GM21360 (cell line): ENCODE measurements at regions not wholly inside any gene's neighbourhood (a gene's known extent, or its start where the extent isn't known, plus 50 kb on each side); places are given as distances from the start of the nearest gene placed in this dataset.
"Not testable (repeated sequence)": the region's sequence is repeated elsewhere in the genome, so short reads cannot be mapped to it uniquely, and the experiment has no call there.

ENCODE experiments used
- ATAC-seq: cut with Tn5 transposase; IDR thresholded peaks from one replicate; pipeline ENCODE4 v1.9.1; 2021; ENCODE audit warnings: mild to moderate bottlenecking, moderate library complexity; ENCODE audit not compliant: unreplicated experiment

- ATAC-seq: no peak
Measured at GRCh38 chr2:42979416-42979869, 187.1 kb upstream of the HAAO start.

DNA sequence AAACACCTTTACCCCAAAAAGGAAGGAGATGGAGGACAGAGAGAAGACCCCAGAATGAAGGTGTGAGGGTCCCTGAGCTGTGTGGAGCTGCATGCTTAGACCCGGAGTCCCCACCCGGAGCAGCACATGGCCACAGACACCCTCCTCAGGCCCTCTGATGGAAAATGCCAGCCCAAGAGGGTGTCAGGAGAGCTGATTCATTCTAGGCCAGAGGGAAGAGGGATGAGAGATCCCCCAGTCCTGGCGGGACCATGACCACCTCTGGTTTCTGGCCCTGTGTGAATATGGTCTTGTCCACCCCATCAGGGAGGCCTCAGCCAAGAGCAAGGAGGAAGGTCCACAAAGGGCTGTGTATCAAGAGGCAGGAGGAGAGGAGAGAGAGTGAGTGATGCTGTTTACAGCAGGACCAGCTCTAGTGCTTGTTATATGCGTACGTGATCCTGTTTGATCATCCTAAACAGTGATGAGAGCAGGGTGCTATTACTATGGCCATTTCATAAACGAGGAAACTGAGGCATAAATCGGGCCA is 186.6 kb upstream of the HAAO start:
- no peak for ATAC-seq

GRCh38 chr2:42978175-42978886 is 185.9 kb upstream of the HAAO start:
- no peak for ATAC-seq

- ATAC-seq: no peak
Measured at GRCh38 chr2:42977270-42978174, 185.1 kb upstream of the HAAO start.

DNA sequence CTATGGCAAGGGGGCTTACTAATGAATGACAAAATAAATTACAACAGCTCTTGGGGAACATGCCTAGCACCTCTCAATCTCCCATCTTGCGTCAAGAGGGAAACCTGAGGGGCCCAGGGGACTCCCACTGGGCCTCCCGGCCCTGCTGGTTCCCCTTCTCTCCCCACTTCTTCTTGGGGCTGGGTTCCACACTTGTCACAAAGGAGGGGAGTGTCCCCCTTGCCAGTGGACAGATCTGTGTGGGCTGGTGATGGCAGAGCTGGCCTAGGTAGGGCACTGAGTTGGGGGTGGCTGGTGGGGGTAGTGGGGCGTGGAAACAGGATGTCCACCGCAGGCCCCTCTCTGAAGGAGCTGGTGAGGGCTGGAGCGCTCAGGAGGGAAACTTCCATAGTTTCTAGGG is 184.0 kb upstream of the HAAO start:
- ATAC-seq: no peak

DNA sequence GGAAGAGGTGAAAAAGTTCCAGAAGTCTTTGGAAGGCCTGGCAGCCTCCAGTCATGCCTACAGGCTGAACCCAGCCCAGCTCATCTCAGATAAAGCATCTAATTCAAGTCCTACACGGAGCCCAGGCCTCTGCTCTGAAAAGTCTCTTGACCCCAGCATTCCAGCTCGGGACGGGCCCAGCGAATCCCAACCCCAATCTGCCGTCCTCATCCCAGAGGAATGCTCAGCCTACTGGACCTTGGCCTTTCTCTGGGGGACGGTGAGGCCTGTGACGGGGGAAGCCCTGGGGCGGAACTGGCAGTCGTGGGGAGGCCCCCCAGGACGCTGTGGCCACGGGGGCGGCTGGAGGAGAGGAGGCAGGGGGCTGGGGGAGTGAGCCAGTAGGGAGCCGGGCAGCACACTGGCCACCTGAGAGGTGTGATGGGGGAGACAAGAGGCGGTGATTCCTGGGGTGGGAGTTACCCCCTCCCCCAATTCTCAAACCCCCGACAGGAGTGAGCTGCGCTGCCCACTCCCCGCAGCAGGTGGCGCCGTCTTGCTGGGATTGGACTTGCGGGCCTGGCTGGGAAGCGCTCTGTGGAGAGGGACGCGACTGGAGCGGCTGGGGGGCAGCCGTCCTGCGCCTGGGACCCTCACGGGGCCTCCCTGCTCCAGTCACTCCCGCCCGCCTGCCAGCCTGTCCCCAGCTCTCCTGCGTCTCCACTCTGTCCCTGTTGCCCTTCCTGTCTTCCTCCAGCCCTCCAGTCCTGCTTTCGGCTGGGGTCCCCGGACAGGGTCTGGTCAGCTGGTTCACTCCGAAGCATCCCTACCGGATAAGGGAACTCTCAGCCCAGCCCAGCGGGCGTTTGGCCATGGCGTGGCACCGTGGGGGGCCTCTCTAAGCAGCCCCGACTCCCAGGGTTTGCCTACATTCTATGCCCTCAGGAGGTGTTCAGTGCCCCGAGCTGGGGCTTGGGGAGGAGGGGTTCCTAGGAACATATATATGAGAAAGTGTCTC is 182.6 kb upstream of the HAAO start:
- no peak for ATAC-seq

DNA sequence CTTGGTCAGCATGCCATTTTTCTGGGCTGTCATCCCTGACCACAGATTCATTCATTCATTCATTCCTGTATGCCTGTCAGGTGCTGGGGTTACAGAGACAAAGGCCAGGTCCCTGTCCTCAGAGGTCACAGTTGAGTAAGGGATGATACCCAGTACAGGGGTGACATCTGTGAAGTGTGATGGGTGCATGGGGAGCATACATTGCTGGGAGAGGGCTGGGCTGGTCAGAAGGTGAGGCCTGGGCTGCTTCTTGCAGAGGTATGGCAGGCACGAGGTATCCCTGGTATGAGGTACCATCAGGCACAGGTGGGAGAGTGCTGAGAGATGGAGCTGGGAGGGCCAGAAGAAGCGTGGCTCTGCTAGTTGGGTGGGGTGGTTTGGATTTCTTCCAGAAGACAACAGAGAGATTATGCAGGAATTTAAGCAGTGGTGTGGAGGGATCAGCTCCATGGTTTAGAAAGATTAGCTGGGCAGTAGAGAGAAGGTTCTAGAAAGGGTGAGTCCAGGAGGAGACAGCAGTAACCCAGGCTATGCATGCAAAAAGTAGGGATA is 181.9 kb upstream of the HAAO start:
- ATAC-seq: no peak

- ATAC-seq: no peak
Measured at GRCh38 chr2:42973726-42974125, 181.3 kb upstream of the HAAO start.

- not testable (repeated sequence) for ATAC-seq
Measured at GRCh38 chr2:42972933-42973516, 180.6 kb upstream of the HAAO start.

DNA sequence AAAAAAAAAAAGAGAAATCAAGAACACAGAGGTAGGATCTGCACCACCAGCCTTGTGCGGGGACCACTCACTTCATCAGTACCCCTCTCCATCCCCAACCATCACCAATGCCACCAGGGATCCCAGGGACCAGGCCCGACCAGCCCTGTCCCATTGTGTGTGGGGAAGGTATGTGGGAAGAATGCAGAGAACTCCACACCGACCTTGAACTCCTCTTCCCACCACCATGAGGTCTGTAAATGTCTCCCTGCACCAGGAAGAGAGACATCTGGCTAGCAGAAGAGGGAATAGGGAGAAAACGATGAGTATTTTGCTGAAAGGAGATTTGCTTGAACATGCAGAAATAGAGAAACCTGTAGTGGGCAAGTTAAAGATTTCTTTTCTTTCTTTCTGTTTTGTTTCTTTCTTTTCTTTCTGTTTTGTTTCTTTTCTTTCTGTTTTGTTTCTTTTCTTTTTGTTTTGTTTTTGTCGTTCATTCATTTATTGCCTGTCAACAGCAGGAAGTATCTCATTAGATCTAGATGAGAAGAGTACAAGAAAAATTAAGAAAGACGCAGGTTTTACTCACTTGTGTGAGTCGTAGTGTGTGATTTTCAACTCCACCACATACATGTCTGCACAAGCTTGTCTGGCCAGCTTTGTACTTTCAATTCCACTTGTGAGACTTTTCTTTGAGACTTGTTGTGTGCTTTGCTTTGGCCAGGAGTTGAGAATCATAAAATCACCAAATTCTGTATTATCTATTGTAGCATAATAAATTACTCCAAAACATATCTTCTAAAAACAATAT is 179.8 kb upstream of the HAAO start:
- no peak for ATAC-seq

DNA sequence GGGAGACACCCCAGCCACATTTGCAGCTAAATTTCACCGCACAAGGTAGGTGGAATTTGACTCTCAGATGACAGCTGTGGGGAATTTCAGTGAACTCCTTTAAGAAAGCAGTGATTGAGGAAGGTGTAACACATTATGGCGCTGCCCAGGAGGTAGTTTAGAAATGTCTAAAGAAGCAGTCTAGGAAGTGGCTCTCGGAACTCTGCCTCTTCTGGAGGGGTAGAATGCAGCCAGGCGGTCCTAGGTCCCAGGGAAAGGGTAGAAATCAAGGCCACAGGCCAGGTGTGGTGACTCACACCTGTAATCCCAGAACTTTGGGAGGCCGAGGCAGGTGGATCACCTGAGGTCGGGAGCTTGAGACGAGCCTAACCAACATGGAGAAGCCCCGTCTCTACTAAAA is 179.0 kb upstream of the HAAO start:
- ATAC-seq: no peak

GRCh38 chr2:42970151-42970550 is 177.8 kb upstream of the HAAO start:
- ATAC-seq: no peak

GRCh38 chr2:42969231-42970150 is 177.1 kb upstream of the HAAO start:
- ATAC-seq: no peak

DNA sequence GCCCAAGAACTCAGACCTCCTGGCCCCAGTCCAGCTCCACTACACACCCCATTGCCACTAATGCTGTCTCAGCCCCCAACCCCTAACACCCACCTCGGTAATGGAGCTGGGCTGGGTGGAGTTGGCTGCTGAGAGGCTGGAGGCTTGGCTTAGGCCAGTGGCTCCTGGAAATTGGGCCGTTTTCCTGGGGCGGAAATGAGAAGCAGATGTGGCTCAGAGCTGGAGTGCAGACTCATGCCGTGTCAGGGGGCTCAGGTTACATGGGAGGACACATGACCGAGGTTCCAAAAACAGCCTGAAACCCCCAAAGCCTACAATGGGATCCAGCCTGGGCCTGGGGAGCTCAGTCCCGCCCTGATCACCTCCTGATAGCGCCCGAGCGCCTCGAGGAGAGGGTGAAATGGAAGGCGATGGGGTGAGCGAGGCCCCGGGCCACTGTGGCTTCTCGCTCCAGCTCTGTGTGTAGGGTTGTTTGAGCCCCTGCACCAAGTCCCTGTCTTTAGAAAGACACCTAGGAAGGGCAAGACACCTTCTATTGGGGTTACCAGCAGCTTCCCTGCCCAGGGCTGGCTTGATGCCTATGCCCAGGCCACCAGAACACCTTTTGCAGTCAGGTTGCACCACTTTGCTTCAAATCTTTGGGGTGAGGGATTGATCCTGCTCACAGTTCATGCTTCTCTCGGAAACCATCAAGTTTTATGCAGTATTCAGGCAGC is 175.7 kb upstream of the HAAO start:
- ATAC-seq: no peak

- ATAC-seq: no peak
Measured at GRCh38 chr2:42965910-42966309, 173.5 kb upstream of the HAAO start.

- ATAC-seq: no peak
Measured at GRCh38 chr2:42965196-42965595, 172.8 kb upstream of the HAAO start.

DNA sequence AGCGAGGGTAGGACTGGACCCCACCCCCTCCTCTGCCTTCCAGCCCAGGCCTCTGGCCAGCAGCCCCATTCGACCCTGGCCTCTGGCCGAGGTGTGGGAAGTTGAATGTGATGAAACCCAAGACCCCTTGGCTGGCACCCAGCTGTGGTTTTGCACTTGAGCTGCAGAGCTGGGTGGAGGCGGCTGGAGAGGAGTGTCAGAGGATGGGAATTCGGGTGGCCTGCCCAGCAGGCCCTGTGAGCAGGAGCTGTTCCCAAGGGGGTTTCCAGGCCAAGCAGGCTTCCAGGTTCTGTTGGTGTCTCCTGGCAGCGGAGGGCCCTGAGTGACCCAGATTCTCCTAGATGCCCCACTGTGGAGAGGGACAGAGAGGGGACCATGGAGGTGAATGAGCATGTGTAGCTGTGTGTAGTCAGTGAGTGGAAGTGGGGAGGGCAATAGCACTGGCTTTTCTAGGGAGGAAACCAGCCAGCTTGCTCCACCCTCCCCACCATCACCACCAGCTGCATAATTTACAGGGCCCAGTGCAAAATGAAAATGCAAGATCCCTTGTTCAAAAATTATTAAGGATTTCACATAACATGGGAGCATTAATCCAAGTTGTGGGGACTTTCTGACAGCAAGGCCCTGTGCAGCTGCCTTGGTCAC is 172.2 kb upstream of the HAAO start:
- ATAC-seq: no peak
